ENCODE measurements at regions not wholly inside any gene's neighbourhood (a gene's known extent, or its start where the extent isn't known, plus 50 kb on each side); places are given as distances from the start of the nearest gene placed in this dataset.

DNA sequence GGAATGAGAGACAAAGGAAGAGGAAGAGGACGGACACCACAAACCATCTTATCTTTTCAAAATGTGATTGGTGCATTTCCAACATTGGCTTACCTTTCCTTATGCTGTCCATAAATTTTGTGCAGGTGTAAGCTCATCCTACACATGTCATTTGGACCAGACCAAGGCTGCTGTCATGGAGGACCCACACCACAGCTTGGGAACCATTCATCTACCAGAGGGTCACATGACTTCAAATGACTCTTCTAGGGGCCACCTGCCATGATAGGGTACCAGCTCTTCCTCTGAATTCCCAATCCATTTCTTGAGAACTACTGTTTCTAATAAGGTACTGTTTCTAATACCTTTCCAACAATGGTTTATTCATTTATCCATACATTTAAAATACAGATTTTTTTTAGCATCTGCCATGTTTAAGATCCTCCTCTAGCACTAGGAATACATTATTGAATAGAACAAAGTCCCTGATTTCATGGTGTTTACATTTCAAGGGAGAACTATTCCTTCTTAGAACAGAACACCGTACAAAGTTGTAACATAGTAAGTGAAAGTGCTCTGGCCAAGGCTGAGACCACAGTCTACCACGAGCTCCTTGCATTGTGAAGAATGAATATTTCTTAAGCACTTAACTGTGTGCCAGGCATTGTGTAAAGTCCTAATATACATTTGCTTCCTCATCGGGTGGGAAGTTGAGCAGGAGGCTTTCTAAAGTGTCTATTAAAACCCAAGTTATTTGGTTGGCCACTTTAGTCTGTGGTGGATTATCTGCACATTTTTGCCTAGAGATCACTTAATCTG, 246.1 kb upstream of the FN1 start:
- no peak for DNase-seq

DNA sequence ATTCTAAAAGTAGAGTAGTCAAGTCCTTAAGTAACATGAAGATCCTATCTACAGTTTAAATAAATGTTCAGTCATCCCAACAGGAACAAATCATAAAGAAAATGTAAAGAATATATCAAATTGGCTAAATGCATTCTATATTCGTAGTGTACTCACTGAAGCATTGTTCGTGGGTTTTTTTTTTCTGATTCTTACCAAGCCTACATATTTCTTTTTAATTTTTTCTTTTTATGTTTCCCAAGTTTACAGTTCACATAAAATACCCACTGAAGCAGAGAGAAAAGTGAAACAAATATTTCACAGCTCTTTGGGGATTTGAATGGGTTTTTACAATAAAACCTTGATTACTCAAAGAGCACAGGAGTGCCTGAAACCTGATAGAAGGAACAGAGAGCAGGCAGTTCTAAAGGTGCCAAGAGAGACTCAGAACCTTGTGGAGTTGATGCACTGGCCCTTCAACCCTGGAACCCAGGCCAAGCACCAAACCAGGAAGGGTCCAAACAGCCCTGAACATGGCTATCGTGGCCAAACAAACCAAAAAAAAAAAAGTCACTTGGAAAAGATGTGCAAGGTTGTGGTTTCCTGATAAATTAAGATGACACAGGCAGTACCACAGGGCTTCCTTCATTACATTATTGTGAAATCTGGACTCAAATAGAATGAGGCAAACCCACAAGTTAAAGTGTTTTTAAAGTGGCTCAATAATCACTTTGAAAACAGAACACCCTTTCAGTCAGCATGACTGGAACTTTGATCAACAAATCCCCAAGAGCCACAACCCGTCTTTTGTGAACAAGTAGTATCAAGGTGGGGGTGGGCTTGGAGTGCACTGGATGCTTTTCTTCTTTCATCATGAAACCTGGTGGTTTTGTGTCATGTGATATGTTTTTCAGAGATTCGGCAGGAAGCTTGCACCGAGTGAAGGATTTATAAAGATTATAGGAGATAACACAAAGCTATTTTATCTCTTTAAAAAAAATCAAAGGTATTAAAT, 245.0 kb upstream of the FN1 start:
- peak in 5 of 6 experiments; percentile 18 to 85 (median 77) for DNase-seq

- no peak for DNase-seq
Measured at GRCh38 chr2:215678094-215678493, 242.2 kb upstream of the FN1 start.

GRCh38 chr2:215677481-215677880, 241.6 kb upstream of the FN1 start:
- DNase-seq = no peak

GRCh38 chr2:215672406-215672805, 236.5 kb upstream of the FN1 start:
- DNase-seq = no peak

- DNase-seq = no peak
Measured at GRCh38 chr2:215671691-215672090, 235.8 kb upstream of the FN1 start.

DNA sequence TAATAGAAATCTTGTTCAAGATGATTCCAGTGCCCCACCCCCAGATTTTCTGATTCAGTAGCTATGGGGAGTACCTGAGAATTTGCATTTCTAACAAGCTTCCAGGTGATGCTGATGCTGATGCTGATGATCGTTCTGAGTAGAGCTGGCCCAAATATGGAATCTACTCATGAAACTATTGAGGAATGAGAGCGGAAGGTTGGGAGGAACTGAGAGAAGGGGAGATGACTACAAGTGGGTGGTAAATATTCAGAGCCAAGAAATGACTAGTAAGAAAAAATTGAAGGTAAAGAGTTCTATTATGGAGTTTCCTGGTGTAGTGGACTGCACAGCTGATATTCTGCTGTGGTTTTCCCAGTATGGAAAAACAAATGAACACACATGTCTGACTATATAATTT, 235.4 kb upstream of the FN1 start:
- DNase-seq = no peak

GRCh38 chr2:215670396-215670795, 234.5 kb upstream of the FN1 start:
- DNase-seq = no peak

DNA sequence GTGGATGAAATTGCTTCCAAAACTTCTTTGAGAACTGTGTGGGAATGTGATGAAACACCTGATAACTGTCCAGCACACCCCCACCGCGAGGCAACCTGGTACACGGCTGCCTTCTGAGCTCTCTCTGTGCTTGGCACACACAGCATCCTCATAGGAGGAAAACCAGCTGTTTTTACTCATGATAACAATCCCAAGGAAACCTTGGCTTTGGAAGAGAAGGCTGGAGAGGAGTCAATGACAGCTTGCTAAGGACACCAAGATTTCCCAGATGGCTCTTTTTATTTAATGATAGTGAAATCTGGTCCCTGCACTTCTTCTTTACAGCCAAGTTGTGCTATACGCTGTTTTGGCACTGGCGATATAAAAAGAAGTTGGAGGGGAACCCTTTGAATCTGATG, 232.5 kb upstream of the FN1 start:
- no peak for DNase-seq

- DNase-seq = no peak
Measured at GRCh38 chr2:215667585-215668377, 231.9 kb upstream of the FN1 start.

GRCh38 chr2:215664847-215665525, 229.1 kb upstream of the FN1 start:
- no peak for DNase-seq

GRCh38 chr2:215662715-215663114, 226.8 kb upstream of the FN1 start:
- no peak for DNase-seq

DNA sequence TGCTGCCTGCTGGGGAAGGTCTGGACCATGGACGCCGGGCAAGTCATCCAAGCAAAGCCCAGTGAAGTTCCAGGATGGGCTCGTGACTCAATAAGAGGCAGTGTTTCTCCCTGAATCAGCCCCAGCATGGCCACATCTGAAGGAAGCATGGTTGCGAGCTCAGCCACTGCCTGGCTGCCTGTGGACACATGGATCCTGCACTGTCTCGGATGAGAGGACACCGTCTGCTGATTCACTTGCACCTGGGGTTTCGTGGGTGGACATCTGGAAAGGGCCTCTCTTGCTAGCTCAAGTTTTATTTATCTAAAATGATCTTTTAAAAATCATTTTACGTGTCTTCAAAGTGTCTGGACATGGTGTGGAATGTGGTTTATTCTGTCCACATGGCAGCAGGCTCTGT, 224.8 kb upstream of the FN1 start:
- no peak for DNase-seq

GRCh38 chr2:215659650-215660049, 223.8 kb upstream of the FN1 start:
- DNase-seq = no peak

- no peak for DNase-seq
Measured at GRCh38 chr2:215658635-215659305, 222.9 kb upstream of the FN1 start.

DNA sequence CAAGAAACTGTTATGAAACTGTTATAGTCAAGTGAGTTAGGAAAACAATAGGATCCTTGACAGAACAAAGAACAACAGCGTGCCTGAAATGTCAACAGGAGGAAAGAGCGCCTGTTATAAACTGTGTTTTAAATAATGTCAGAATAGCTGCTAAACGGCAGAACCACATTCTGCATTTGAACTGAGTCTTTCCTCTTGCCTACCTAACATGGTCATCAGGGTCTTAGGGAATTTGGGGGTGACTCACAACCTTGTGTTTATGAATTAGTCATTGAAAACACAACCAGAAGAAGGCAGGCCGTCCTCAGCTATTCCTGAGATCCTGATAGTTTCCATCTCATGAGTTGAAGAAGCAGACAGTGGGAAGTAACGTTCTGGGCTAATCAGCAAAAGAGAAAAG, 222.0 kb upstream of the FN1 start:
- DNase-seq = no peak

DNA sequence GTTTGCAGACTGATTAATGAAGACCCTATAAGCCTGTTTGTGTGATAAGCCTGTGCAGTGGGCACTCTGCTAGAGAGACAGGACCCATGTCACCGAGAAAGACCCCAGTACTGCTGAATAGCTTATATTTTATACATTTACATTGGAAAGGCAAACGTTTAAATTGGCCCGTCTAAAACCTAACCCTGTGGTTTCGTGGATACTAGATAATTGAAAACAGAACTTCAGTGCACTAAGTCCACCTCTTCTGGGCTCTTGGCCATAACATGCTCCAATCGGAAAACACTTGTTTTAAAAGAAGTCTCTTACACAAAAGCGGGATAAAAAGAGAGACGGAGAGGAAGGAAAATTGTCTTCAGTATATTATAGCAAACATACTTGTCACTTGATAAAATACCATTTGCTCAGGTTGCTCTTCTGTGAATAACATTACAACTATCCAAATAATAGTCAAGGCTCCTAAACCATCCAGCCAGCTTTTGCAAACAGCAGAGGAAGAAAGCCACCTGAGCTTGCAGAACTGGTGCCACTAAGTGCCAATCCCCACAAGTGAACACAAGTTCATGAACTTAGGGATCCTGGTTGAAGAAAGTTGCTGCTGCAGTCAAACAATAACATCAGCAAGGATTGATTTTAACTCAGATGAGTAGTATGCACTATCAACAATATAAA, 218.4 kb upstream of the FN1 start:
- DNase-seq = no peak

DNA sequence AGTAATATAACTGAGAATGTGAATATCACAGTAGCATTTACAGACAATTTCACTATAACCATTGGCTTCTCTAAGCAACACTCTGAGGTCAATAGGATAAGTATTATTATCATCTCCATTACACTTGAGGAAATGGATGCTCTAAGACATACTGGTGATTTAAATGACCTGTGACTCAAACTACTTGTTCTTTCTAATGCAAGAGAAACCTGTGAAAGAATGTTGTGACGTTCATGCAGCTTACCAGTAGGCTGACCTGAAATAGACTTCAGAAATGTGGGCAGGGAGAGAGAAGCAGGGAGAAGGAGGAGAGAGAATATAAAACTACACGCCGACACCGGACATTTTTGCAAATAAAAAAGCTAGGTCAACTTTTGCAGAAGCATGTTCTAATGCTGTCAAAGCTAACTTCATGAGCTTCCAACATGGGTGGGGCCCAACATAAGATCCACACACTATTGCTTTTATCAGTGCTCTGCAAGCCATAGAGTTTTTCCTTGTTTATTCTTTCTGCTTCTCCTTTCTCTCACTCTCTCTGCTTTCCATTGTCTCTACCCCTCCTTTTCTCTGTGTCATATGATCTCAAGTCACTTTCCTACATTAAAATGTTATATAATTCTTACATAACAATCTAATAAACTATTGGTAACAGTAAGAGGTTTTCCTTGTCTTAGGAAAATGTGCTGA, 217.6 kb upstream of the FN1 start:
- no peak for DNase-seq

DNA sequence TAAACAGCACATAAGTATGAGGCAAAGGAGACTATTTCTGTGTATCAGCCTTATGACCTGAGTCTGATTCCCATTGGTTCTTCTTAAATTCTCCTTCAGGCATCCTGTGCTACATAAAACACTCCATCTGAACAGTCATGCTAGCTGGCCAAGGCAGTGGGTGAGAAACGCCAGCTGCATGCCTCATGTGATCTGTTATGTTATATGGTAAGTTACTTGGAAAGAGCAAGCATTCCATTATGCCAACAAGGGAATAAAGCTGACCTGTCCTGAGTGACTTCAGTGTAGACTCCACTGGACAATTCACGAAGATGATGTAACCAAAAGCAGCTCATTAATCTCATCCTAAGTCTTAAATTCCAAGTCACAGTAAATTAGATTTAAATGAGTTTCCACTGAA, 216.5 kb upstream of the FN1 start:
- no peak for DNase-seq

DNA sequence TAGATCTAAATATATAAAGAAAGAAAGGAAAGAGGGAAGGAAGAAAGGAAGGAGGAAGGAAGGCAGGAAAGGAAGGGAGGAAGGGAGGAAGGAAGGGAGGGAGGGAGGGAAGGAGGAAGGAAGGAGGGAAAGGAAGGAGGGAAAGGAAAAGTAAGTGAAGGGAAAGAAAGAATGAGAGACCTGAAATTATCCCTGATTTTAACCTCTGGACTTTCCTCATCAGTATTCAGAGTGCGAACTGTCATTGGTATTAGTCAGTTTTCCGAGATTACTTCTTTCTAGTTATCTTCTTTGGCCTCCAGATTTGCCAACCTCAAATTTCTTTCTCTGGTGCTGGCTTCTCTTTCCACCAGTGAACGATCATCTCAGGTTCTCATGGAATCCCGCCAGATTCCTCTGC, 215.5 kb upstream of the FN1 start:
- no peak for DNase-seq
